ENCODE measurements at regions not wholly inside any gene's neighbourhood (a gene's known extent, or its start where the extent isn't known, plus 50 kb on each side); places are given as distances from the start of the nearest gene placed in this dataset.
A peak's percentile ranks its signal among the peaks of the same experiment; 100 is the strongest.

DNA sequence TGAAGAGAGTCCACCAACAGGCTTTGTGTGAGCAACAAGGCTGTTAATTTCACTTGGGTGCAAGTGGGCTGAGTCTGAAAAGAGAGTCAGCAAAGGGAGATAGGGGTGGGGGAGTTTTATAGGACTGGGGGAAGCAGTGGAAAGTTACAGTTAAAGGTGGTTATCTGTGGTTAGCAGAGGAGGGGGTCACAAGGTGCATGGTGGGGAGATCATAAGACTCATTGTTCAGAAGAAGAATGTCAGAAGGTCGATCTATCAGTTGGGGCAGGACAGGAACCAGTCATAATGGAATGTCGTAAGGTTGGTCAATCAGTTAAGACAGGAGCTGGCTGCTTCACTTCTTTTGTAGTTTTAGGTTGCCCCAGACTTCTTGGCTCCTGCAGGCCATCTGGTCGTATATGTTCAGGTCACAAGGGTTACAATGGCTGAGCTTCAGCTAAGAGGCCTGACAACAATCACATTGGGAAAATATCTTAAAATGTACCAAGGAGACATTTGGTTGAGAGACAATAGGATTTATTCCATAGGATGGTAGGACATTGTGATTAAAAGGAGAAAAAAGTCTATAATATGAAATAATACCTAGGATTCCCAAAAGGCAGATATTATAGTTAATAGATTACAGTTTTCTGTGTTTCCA lies 356.4 kb downstream of the ANKRD7 start:
- DNase-seq = no peak

DNA sequence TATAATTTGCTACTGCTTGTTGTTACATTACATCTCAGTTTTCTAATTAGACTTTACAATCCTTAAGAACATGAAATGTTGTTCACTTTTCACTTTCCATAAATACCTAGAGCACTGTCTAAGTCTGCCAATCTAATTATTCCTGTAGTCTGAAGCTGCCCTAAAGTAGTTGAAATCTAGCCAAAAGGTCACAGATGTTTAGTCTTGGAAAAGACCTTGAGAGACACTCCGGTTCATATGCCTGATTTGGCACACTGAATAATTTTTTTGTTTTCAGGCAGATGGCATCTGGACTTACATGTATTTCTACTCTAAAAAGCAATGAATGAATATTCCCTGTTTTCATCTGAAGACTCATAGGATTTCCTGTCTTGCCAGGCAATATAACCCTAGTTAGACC lies 359.1 kb downstream of the ANKRD7 start:
- peak; percentile 88 for DNase-seq

GRCh38 chr7:118586248-118586647 lies 361.7 kb downstream of the ANKRD7 start:
- DNase-seq = no peak

DNA sequence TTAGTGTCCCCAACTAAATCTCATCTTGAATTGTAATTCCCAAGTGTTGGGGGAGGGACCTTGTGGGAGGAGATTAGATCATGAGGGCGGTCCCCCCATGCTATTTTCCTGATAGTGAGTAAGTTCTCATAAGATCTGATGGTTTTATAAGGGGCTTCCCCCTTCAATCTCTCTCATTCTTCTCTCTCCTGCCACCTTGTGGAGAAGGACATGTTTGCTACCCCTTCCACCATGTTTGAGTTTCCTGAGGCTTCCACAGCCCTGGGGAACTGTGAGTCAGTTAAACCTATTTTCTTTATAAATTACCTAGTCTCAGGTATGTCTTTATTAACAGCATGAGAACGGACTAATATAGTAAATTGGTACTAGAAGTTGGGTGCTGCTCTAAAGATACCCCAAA lies 365.6 kb downstream of the ANKRD7 start:
- no peak for DNase-seq

DNA sequence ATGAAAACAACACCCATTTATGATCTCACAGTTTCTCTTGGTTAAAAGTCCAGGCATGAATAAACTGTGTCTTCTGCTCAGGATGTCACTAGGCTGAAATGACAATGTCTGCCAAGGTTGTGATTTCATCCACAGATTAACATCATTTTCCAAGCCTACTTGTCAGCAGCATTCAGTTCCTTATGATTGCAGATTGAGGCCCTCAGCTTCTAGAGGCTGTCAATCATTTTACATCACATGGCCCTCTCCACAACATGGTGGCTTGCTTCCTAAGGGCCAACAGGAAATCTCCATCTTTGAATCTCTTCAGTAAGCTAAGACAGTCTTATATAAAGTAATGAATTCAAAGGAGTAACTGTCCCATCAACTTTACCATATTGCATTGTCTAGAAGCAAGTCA lies 377.6 kb downstream of the ANKRD7 start:
- no peak for DNase-seq

DNA sequence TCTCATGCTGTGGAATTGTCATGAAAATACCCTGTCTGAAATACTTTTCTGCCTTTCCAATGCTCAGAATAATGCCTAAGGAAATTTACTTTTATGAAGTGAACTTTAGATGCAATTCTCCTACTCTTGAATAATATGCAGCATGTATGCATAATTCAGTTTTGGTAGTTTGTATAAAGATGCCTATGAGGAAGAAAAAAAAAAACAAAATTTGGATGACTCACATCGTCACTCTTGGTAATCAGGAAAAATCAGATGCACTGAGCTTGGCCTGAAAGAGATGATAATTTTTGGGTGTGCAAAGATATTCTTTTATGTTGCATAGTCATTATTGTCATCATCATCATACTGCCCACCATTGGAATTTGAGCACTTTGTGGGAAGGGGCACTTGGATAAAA lies 382.1 kb downstream of the ANKRD7 start:
- no peak for DNase-seq

- DNase-seq = no peak
Observed at GRCh38 chr7:118609207-118609606, 384.7 kb downstream of the ANKRD7 start.

DNA sequence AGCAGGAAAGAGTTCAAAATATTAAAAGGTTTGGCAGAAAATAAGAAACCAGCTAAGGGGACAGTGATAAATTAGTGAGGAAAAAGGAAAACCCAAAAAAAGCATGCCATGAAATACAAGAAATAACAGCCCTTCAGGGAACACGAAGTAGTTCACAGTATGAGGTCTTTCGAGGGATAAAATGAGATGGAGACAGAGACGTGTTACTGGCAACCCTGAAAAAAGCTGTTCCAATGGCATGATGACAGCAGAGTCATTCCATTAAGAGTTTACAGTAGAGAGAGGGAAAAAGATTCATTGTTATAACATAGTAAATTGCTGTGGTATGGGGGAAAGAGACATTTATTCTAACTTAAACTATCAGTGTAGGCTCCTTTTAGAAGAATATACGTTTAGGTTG lies 391.2 kb downstream of the ANKRD7 start:
- DNase-seq = no peak

GRCh38 chr7:118621810-118622360 lies 397.4 kb downstream of the ANKRD7 start:
- DNase-seq = no peak

GRCh38 chr7:118626739-118627138 lies 402.2 kb downstream of the ANKRD7 start:
- no peak for DNase-seq

DNA sequence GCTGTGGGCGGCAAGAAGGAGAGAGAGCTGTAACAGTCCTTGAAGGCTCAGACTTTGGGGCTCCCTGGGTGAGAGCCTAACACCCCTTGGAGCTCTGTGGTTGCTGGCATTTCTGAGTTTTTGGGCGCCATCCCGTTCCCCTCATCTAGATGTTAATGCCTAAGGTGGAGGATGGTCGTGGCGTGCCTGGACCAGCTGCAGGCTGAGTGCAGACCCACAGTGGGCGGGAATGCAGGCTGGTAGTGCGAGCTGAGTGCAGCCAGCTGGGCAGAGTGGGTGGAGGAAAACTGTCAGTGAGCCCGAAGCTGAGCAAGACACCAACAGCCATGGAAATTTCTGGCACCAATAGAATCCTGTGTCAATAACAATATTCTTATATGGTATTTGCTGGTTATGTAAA lies 403.0 kb downstream of the ANKRD7 start:
- DNase-seq = no peak

DNA sequence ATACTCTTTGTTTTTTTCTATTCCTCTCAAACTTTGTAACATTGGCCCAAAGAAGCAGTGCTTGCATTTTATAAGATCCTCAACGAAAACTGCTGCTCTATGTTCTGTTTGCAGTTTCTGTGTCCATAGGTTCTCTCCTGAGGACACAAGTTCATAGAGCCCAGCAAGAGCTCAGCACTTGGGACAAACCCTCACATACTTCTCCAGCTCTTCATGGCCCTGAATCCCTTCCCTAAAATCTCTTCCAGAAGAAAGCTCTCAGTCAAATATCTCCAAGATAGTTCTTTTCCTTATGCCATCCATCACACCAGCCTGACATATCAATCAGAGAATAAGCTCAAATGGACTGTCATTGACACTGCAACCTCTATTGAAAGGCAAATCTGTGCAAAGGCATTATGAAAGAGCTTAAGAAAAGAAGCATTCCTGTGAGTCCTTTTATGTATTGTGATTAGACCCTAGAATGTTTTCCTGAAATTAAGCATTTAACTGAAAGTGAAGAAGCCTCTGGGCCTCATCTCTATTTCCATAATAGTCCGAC lies 405.5 kb downstream of the ANKRD7 start:
- no peak for DNase-seq

DNA sequence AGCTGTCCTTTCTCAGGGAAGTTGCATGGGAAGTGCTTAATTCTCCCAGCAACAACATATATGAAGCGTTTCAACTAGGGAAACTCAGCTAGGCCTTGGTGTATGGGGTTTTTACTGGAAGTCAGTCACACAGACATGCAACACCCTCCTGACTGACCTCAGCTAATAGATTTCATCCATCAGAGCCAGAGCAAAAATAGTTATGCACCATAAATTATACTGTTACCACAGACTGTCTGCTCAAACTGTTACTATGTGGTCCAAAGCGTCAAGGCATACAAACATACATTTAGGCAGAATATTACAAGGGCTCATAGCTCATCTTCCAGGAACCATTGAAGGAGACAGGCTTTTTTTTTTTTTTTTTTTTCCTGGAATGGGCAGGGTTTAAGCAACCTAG lies 417.9 kb downstream of the ANKRD7 start:
- DNase-seq = no peak

GRCh38 chr7:118644346-118644745 lies 419.8 kb downstream of the ANKRD7 start:
- no peak for DNase-seq

DNA sequence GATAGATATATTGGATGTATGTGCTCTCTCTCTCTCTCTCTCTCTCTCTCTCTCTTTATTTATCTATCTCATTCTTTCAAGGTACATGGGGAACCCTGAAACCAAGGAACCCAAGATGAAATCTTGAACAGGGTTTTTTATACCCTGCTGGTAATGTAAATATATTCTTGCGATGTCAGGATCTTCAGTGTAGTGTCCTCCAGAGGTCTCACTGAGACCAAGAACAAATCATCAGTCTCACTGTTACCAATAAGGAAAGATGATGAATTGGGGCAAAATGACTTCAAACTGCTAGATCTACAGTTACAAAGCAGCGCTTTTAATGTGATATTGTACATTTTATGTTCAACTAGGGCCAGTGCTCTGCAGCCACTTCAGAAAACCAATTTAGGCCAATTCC lies 423.5 kb downstream of the ANKRD7 start:
- DNase-seq = no peak

GRCh38 chr7:118657391-118658005 lies 433.0 kb downstream of the ANKRD7 start:
- DNase-seq = no peak

DNA sequence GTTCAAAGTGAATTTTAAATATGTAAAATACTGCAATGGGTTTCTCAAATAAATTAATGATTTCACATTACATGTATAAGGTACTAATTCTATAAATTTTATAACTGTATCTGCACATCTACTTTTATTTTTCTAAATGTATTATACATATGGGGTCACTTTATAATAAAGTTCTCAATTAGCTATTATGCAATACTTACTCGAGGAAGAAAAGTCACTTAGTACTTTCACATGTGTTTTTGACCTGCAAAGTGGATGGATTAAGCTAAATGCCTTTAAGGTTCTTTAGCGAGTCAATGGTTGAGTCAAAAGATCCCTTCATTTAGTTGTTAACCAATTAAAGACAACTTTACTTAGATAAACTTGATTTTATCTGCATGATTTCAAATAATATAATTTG lies 437.8 kb downstream of the ANKRD7 start:
- DNase-seq = no peak

GRCh38 chr7:118664498-118664897 lies 440.0 kb downstream of the ANKRD7 start:
- no peak for DNase-seq

DNA sequence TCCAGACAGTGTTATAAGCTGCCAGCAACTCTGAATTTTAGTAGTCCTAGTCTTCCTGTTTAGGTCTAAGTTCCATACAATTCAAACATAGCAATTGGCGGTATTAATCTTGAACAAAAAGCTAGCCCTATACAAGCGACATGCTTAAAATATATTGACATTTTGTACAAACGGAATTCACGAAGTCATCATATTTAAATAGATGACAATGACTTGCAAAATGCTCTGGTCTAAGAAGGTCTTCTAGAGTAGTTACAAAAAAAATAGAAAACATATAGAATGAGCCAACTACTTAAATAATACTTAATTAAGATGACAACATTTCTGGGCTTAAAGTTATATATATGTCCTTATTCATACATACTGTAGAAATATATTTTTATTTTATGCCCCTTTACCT lies 446.6 kb downstream of the ANKRD7 start:
- DNase-seq = no peak

DNA sequence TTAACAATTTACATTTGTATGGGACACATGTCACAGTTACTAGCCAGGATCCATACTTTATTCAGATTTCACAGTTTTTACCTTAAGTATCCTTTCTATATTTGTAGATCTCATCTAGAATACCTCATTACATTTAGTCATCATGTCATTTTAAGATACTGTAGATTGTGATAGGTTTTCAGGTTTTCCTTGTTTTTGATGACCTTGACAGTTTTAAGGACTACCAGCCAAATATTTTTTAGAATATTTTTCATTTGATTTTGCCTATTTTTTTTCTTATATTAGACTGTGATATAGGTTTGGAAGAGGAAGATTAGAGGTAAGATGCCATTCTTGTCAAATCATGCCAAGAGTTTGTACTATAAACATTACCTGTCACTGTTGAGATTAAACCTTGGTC lies 460.3 kb downstream of the ANKRD7 start:
- no peak for DNase-seq

GRCh38 chr7:118689403-118689802 lies 464.9 kb downstream of the ANKRD7 start:
- DNase-seq = no peak

- no peak for DNase-seq
Observed at GRCh38 chr7:118696879-118697278, 472.4 kb downstream of the ANKRD7 start.

DNA sequence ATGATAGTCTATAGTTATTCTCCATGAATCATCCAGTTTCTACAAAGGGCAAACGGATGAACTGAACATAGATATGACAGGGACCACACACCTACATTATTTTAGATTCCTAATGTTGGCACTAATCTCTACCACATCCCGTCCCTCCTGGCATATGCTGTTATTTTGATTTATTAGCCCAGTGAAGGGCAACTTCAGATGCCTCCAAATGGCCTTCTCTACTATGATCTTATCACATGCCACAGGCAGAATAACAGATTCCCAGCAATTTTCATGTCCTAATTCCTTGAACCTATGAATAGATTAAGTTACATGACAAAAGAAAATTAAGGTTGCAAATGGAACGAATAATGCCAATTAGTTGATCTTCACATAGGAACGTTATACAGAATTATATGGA lies 474.7 kb downstream of the ANKRD7 start:
- no peak for DNase-seq

DNA sequence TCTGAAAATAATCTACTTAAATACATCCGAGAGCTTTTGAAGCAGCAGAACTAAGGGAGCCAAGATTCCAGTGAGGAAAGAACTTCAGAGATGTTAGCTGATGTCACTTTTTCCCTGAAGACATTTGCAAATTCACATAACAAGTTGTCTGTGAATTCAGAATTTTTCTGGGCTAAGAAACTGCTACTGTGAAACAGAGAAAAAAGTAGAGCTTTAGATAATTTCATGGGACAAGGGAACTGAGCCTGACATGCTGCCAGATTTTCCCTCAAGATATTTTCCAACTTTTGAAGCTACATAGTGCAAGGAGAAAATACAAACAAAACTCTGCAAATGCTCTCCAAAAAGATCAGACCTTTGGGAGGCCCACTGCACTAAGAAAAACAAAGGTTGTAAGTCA lies 484.2 kb downstream of the ANKRD7 start:
- DNase-seq = no peak

DNA sequence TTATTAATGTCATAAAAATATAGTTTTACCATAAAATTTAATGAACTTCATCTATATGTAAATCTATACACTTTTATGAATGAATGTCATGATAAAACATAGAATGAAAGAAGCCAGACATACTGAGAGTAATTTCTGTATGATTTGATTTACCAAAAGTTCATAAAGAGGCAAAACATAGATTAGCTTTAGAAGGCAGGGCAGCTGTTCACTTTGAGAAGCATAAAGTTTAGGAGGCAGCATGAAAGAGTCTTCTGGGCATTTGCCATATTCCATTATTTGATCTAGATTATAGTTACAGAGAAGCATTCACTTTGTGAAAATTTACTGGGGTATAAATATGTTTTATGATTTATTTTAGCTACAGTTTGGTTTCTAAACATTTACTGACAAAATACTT lies 487.2 kb downstream of the ANKRD7 start:
- DNase-seq = no peak
